Spleen (tissue), 11 donors: ENCODE measurements at regions not wholly inside any gene's neighbourhood (a gene's known extent, or its start where the extent isn't known, plus 50 kb on each side); places are given as distances from the start of the nearest gene placed in this dataset.

ENCODE experiments used
- DNase-seq: peaks from one replicate; pipeline ENCODE4 v3.0.0-alpha.2; 2020
- H3K27ac ChIP-seq, 8 donors: fragments of 200-600 bp; sonication (generic) in 7 of 8; 1 replicate in 4 of 8; 2 replicates in 4 of 8; pipeline versions ENCODE4 v1.5.0 to v1.8.0; 2016 to 2021; ENCODE audit warnings: inconsistent platforms in 4 of 8, mild to moderate bottlenecking in 4 of 8, moderate library complexity in 1 of 8
- H3K27me3 ChIP-seq, 7 donors: fragments of 200-600 bp; sonication (generic) in 6 of 7; replicated peaks in 1 of 7; 1 replicate in 4 of 7; 2 replicates in 3 of 7; pipeline versions ENCODE4 v1.5.0 to v1.8.0; 2016 to 2021; ENCODE audit warnings: inconsistent platforms in 3 of 7, mild to moderate bottlenecking in 1 of 7
- H3K36me3 ChIP-seq, 6 donors: fragments of 200-600 bp; sonication (generic) in 5 of 6; 1 replicate in 4 of 6; 2 replicates in 2 of 6; pipeline versions ENCODE4 v1.5.0 to v1.8.0; 2016 to 2021; ENCODE audit warnings: inconsistent platforms in 2 of 6
- H3K4me1 ChIP-seq, 6 donors: fragments of 200-600 bp; sonication (generic) in 5 of 6; 1 replicate in 3 of 6; 2 replicates in 3 of 6; pipeline versions ENCODE4 v1.5.0 to v1.8.0; 2016 to 2021; ENCODE audit warnings: inconsistent platforms in 3 of 6
- H3K4me3 ChIP-seq, 8 donors: fragments of 200-600 bp; sonication (generic) in 7 of 8; 1 replicate in 4 of 8; 2 replicates in 4 of 8; pipeline versions ENCODE4 v1.5.0 to v1.8.0; 2016 to 2021; ENCODE audit warnings: inconsistent platforms in 4 of 8, mild to moderate bottlenecking in 4 of 8, moderate library complexity in 2 of 8
- H3K9me3 ChIP-seq, 8 donors: fragments of 200-600 bp; sonication (generic) in 7 of 8; 1 replicate in 4 of 8; 2 replicates in 4 of 8; pipeline versions ENCODE4 v1.5.0 to v1.8.0; 2016 to 2021; ENCODE audit warnings: inconsistent platforms in 4 of 8
- POLR2A ChIP-seq, 3 donors: fragments of 450-650 bp; IDR thresholded peaks; one replicate each; pipeline ENCODE4 v1.5.1; 2017; ENCODE audit warnings: antibody characterized with exemption in 3 of 3, mild to moderate bottlenecking in 1 of 3
- POLR2AphosphoS5 ChIP-seq, 3 donors: sonication (generic); formaldehyde crosslinking; IDR thresholded peaks; one replicate each; pipeline ENCODE4 v1.5.1; 2017; ENCODE audit warnings: antibody characterized with exemption in 3 of 3
- WGBS, 5 donors: extraction: QIAGEN DNeasy Blood & Tissue Kit in 3 of 5; methylation state at CpG; one replicate each; pipeline versions ENCODE4 v1.1.5 to v1.1.7; 2013 to 2018; 5-methylcytosine and 5-hydroxymethylcytosine counted together
- intact Hi-C: fragments of 100-400 bp; cut with DNase I; formaldehyde crosslinking; loops from one replicate; pipeline ENCODE4 v1.15.0; 2023; ENCODE audit warnings: low total_unique reads
- small RNA-seq, 4 donors: library from RNA; depleted of rRNA; stranded (forward); fragments of <200 nt; gene quantifications; one replicate each; pipeline ENCODE3, GENCODE V24; 2016
- TF ChIP-seq, protein P1 (sequence below), 11 experiments: fragments of 200-600 bp in 7 of 11; fragments of 450-650 bp in 4 of 11; sonication (generic) in 4 of 11; IDR thresholded peaks in 8 of 11; conservative IDR thresholded peaks in 3 of 11; 1 replicate in 7 of 11; 2 replicates in 4 of 11; pipeline versions ENCODE4 v1.4.0 to v1.8.0; 2016 to 2021; ENCODE audit warnings: antibody characterized with exemption in 11 of 11, inconsistent platforms in 4 of 11, mild to moderate bottlenecking in 1 of 11
- donor health status: healthy with polysubstance abuse.
- donor health status: DM: no; HTN: no; CAD: no; lungs with moderate emphysema.
- donor health status: DM: no; HTN: no; CAD: no.
- donor health status: Bipolar disorder and iron deficiency.
- donor health status: healthy.
- donor health status: DM: no; HTN: no; CAD: no.
- donor health status: DM: yes; HTN: yes; CAD: no.

DNA sequence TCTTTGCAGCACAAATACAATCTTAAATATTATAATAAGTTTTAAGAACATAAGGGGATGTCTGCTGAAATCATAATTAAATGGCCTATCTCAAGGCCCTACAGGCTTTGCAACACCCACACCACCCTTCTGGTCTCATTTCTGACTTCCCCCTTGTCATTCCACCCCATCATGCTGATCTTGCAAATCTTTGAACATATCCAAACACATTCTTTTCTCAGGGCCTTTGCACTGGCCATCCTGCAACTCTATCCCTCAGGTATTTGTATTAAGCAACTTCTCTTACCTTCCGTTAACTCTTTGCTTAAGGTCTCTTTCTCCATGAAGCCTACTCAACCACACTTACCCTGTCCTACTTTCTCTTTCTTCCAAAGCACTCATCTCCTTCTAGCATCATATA lies 51.8 kb upstream of the CCDC150 start:
- intact Hi-C loops, result no loop called here
- Histone ChIP-seq H3K4me3 (no peak overlapping the region), H3K27ac (no peak overlapping the region), H3K27me3 (peaks cover 0 to 43% (median 22%) of the 10 kb centered on the region in 7 donors), H3K9me3 (no peaks in the 10 kb centered on the region), H3K4me1 (peaks cover 0 to 8% (median 5%) of the 10 kb centered on the region in 6 donors), H3K36me3 (no peaks in the 10 kb centered on the region)
- TF ChIP-seq, protein P1, sequence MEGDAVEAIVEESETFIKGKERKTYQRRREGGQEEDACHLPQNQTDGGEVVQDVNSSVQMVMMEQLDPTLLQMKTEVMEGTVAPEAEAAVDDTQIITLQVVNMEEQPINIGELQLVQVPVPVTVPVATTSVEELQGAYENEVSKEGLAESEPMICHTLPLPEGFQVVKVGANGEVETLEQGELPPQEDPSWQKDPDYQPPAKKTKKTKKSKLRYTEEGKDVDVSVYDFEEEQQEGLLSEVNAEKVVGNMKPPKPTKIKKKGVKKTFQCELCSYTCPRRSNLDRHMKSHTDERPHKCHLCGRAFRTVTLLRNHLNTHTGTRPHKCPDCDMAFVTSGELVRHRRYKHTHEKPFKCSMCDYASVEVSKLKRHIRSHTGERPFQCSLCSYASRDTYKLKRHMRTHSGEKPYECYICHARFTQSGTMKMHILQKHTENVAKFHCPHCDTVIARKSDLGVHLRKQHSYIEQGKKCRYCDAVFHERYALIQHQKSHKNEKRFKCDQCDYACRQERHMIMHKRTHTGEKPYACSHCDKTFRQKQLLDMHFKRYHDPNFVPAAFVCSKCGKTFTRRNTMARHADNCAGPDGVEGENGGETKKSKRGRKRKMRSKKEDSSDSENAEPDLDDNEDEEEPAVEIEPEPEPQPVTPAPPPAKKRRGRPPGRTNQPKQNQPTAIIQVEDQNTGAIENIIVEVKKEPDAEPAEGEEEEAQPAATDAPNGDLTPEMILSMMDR (IDR thresholded peaks at IDR 0.05 in 8 of 11, conservative IDR thresholded peaks at IDR 0.05 in 3 of 11), result no peak
- TF ChIP-seq POLR2A (IDR thresholded peaks at IDR 0.05) (no peak), POLR2AphosphoS5 (IDR thresholded peaks at IDR 0.05) (no peak)
- WGBS, 5 donors, result 0 to 5% (median 0%) methylated on average over 1 of the region's 1 CpG
- no peak for DNase-seq

DNA sequence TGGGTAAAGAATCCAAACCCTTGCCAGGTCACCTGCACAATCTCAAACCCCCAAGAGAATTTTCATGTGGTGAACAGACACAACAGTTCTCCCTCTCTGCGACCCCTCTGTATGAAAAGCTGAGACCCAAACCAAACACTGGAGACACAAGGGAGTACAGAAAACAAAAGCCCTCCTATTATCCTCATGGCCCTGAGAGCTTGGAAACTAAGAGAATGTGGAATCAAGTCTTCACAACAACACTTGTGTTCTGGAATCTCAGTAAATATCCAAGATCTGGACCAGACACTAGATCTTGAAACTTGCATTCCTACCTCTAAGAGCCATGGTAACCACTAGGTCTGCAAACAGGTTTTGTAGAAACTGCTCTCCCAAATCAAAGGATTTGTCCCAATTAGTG lies 50.1 kb upstream of the CCDC150 start:
- TF ChIP-seq, protein P1 (IDR thresholded peaks at IDR 0.05 in 8 of 11, conservative IDR thresholded peaks at IDR 0.05 in 3 of 11), result no peak
- TF ChIP-seq POLR2A (IDR thresholded peaks at IDR 0.05) (no peak), POLR2AphosphoS5 (IDR thresholded peaks at IDR 0.05) (no peak)
- WGBS, 5 donors, result 90 to 100% (median 95%) methylated on average over 1 of the region's 1 CpG
- Histone ChIP-seq H3K4me3 (no peak overlapping the region), H3K27ac (no peak overlapping the region), H3K4me1 (peaks cover 0 to 20% (median 13%) of the 10 kb centered on the region in 6 donors), H3K9me3 (no peaks in the 10 kb centered on the region), H3K27me3 (peaks cover 0 to 60% (median 38%) of the 10 kb centered on the region in 7 donors), H3K36me3 (no peaks in the 10 kb centered on the region)
- DNase-seq, result no peak
- intact Hi-C loops, result no loop called here

Small RNAs in the stretch of these regions (small RNA-seq; reads per million reads assigned to genes)
- gene RN7SL820P, result 0 reads per million in 4 donors
